CD4-positive, alpha-beta memory T cell (primary cell): ENCODE measurements at regions not wholly inside any gene's neighbourhood (a gene's known extent, or its start where the extent isn't known, plus 50 kb on each side); places are given as distances from the start of the nearest gene placed in this dataset.

Source experiments
- CTCF ChIA-PET: fragments of 350-600 bp; sonication (Branson Sonifier 250); formaldehyde crosslinking; loops from one replicate; lab custom pipeline; 2021; ENCODE audit warnings: inconsistent platforms; ENCODE audit not compliant: partially characterized antibody; lab: Charles Lee
- POLR2A ChIA-PET: fragments of 350-600 bp; sonication (Branson Sonifier 250); formaldehyde crosslinking; loops from one replicate; lab custom pipeline; 2021; ENCODE audit not compliant: partially characterized antibody; lab: Charles Lee
- DNase-seq, 5 donors: peaks; one replicate each; pipeline versions ENCODE4 v3.0.0 to v3.0.0-alpha.2; 2020 to 2022; ENCODE audit warnings: mixed read lengths in 1 of 5
- H3K27ac ChIP-seq: one replicate; pipeline ENCODE4 v1.7.0; 2013; ENCODE audit warnings: low read depth, low read length
- H3K27me3 ChIP-seq: 2 replicates; pipeline ENCODE4 v1.7.0; 2013; ENCODE audit warnings: mild to moderate bottlenecking, low read length, moderate library complexity; ENCODE audit not compliant: insufficient read depth
- H3K36me3 ChIP-seq: 2 replicates; pipeline ENCODE4 v1.7.0; 2013; ENCODE audit warnings: mild to moderate bottlenecking, low read length, moderate library complexity; ENCODE audit not compliant: insufficient read depth
- H3K4me1 ChIP-seq: 2 replicates; pipeline ENCODE4 v1.7.0; 2013; ENCODE audit warnings: mild to moderate bottlenecking, low read length, moderate library complexity; ENCODE audit not compliant: insufficient read depth
- H3K4me3 ChIP-seq, 2 donors: one replicate each; pipeline ENCODE4 v1.7.0; 2013; ENCODE audit warnings: low read length in 2 of 2, mild to moderate bottlenecking in 1 of 2
- H3K9me3 ChIP-seq, 2 donors: one replicate each; pipeline ENCODE4 v1.7.0; 2013; ENCODE audit warnings: low read length in 2 of 2, control low read depth in 1 of 2; ENCODE audit not compliant: control insufficient read depth in 1 of 2
- H3K27ac Mint-ChIP-seq, 7 donors: one replicate each; pipeline ENCODE4 v1.8.0; 2020 to 2021; ENCODE audit warnings: mixed read lengths in 7 of 7, mild to moderate bottlenecking in 6 of 7, inconsistent platforms in 3 of 7, moderate library complexity in 3 of 7
- H3K27me3 Mint-ChIP-seq, 2 donors: one replicate each; pipeline ENCODE4 v1.8.0; 2020 to 2021; ENCODE audit warnings: mixed read lengths in 2 of 2
- H3K36me3 Mint-ChIP-seq, 2 donors: one replicate each; pipeline ENCODE4 v1.8.0; 2020 to 2021; ENCODE audit warnings: mixed read lengths in 2 of 2, inconsistent platforms in 1 of 2, mild to moderate bottlenecking in 1 of 2
- H3K4me1 Mint-ChIP-seq, 4 donors: one replicate each; pipeline ENCODE4 v1.8.0; 2020 to 2021; ENCODE audit warnings: mixed read lengths in 4 of 4, mild to moderate bottlenecking in 1 of 4
- H3K4me3 Mint-ChIP-seq, 8 donors: one replicate each; pipeline ENCODE4 v1.8.0; 2020 to 2021; ENCODE audit warnings: mixed read lengths in 8 of 8, mild to moderate bottlenecking in 7 of 8, moderate library complexity in 6 of 8, inconsistent platforms in 3 of 8
- H3K9me3 Mint-ChIP-seq, 8 donors: one replicate each; pipeline ENCODE4 v1.8.0; 2020 to 2021; ENCODE audit warnings: mixed read lengths in 8 of 8, mild to moderate bottlenecking in 5 of 8, inconsistent platforms in 3 of 8, moderate library complexity in 1 of 8
- intact Hi-C: fragments of 100-400 bp; cut with micrococcal nuclease; formaldehyde crosslinking; loops from one replicate; pipeline ENCODE4 v1.15.1; 2023

GRCh38 chr15:94105760-94106159, 125.6 kb upstream of the MCTP2 start:
- Mint-ChIP-seq H3K4me3 (no peak overlapping the region), H3K36me3 (no peaks in the 10 kb centered on the region), H3K27ac (no peak overlapping the region), H3K9me3 (peaks cover 0 to 5% (median 3%) of the 10 kb centered on the region in 8 donors), H3K4me1 (no peaks in the 10 kb centered on the region), H3K27me3 (peaks cover 9 to 23% of the 10 kb centered on the region in 2 donors)
- H3K9me3 ChIP-seq = no peaks in the 10 kb centered on the region
- H3K4me3 ChIP-seq = no peak overlapping the region
- ChIA-PET CTCF (no interaction called here), POLR2A (no interaction called here)
- no peaks in the 10 kb centered on the region for H3K27me3 ChIP-seq
- DNase-seq = no peak
- intact Hi-C loops = no loop called here
- no peak overlapping the region for H3K27ac ChIP-seq
- H3K4me1 ChIP-seq = no peaks in the 10 kb centered on the region
- H3K36me3 ChIP-seq = no peaks in the 10 kb centered on the region

GRCh38 chr15:94100863-94101262, 130.5 kb upstream of the MCTP2 start:
- Mint-ChIP-seq H3K4me3 (no peak overlapping the region), H3K27ac (no peak overlapping the region), H3K27me3 (peaks cover 11 to 22% of the 10 kb centered on the region in 2 donors), H3K4me1 (no peaks in the 10 kb centered on the region), H3K9me3 (peaks cover 0 to 5% (median 3%) of the 10 kb centered on the region in 8 donors), H3K36me3 (no peaks in the 10 kb centered on the region)
- DNase-seq = no peak
- Histone ChIP-seq H3K4me1 (no peaks in the 10 kb centered on the region), H3K27me3 (no peaks in the 10 kb centered on the region), H3K36me3 (no peaks in the 10 kb centered on the region), H3K4me3 (no peak overlapping the region), H3K9me3 (no peaks in the 10 kb centered on the region), H3K27ac (no peak overlapping the region)
- ChIA-PET POLR2A (no interaction called here), CTCF (no interaction called here)
- intact Hi-C loops = no loop called here

- intact Hi-C loops = no loop called here
- no peaks in the 10 kb centered on the region for H3K4me1 ChIP-seq
- no peak overlapping the region for H3K4me3 Mint-ChIP-seq
- H3K27me3 Mint-ChIP-seq = peaks cover 9 to 19% of the 10 kb centered on the region in 2 donors
- no peaks in the 10 kb centered on the region for H3K36me3 ChIP-seq
- no peaks in the 10 kb centered on the region for H3K9me3 ChIP-seq
- ChIA-PET CTCF (interaction anchor here (0.5 kb wide), 1 partner anchor 1539 kb away, joined by 3 read pairs; no protein-coding TSS in a partner anchor), POLR2A (no interaction called here)
- H3K4me1 Mint-ChIP-seq = no peaks in the 10 kb centered on the region
- H3K27me3 ChIP-seq = no peaks in the 10 kb centered on the region
- H3K9me3 Mint-ChIP-seq = peaks cover 0 to 5% (median 3%) of the 10 kb centered on the region in 8 donors
- no peaks in the 10 kb centered on the region for H3K36me3 Mint-ChIP-seq
- H3K27ac Mint-ChIP-seq = no peak overlapping the region
- no peak overlapping the region for H3K27ac ChIP-seq
- no peak for DNase-seq
- no peak overlapping the region for H3K4me3 ChIP-seq
These were observed 131.8 kb upstream of the MCTP2 start for GRCh38 chr15:94099574-94099960.

GRCh38 chr15:94098921-94099573, 132.3 kb upstream of the MCTP2 start:
- H3K27me3 Mint-ChIP-seq = peaks cover 6 to 17% of the 10 kb centered on the region in 2 donors
- intact Hi-C loops = no loop called here
- Histone ChIP-seq H3K4me1 (no peaks in the 10 kb centered on the region), H3K4me3 (no peak overlapping the region), H3K36me3 (no peaks in the 10 kb centered on the region), H3K9me3 (no peaks in the 10 kb centered on the region), H3K27ac (no peak overlapping the region), H3K27me3 (no peaks in the 10 kb centered on the region)
- ChIA-PET POLR2A (no interaction called here), CTCF (interaction anchor here (0.5 kb wide), 1 partner anchor 1538 kb away, joined by 3 read pairs; no protein-coding TSS in a partner anchor)
- no peak overlapping the region for H3K4me3 Mint-ChIP-seq
- H3K27ac Mint-ChIP-seq = no peak overlapping the region
- no peak for DNase-seq
- H3K36me3 Mint-ChIP-seq = no peaks in the 10 kb centered on the region
- H3K4me1 Mint-ChIP-seq = no peaks in the 10 kb centered on the region
- peaks cover 0 to 3% (median 0%) of the 10 kb centered on the region in 8 donors for H3K9me3 Mint-ChIP-seq

GRCh38 chr15:94097552-94097951, 133.8 kb upstream of the MCTP2 start:
- H3K27ac ChIP-seq = no peak overlapping the region
- POLR2A ChIA-PET = no interaction called here
- no peak overlapping the region for H3K4me3 ChIP-seq
- intact Hi-C loops = no loop called here
- H3K27me3 Mint-ChIP-seq = peaks cover 2 to 11% of the 10 kb centered on the region in 2 donors
- H3K27ac Mint-ChIP-seq = no peak overlapping the region
- DNase-seq = no peak
- no peaks in the 10 kb centered on the region for H3K27me3 ChIP-seq
- H3K36me3 Mint-ChIP-seq = no peaks in the 10 kb centered on the region
- CTCF ChIA-PET = no interaction called here
- H3K4me1 Mint-ChIP-seq = no peaks in the 10 kb centered on the region
- no peak overlapping the region for H3K4me3 Mint-ChIP-seq
- no peaks in the 10 kb centered on the region for H3K9me3 Mint-ChIP-seq
- no peaks in the 10 kb centered on the region for H3K9me3 ChIP-seq
- H3K4me1 ChIP-seq = no peaks in the 10 kb centered on the region
- no peaks in the 10 kb centered on the region for H3K36me3 ChIP-seq

- Mint-ChIP-seq H3K9me3 (no peaks in the 10 kb centered on the region), H3K27ac (no peak overlapping the region), H3K36me3 (no peaks in the 10 kb centered on the region), H3K4me3 (no peak overlapping the region), H3K27me3 (peaks cover 4 to 6% of the 10 kb centered on the region in 2 donors), H3K4me1 (no peaks in the 10 kb centered on the region)
- ChIA-PET CTCF (no interaction called here), POLR2A (no interaction called here)
- Histone ChIP-seq H3K9me3 (no peaks in the 10 kb centered on the region), H3K27me3 (no peaks in the 10 kb centered on the region), H3K36me3 (no peaks in the 10 kb centered on the region), H3K4me1 (no peaks in the 10 kb centered on the region), H3K27ac (no peak overlapping the region), H3K4me3 (no peak overlapping the region)
- intact Hi-C loops = no loop called here
- no peak for DNase-seq
These were observed 137.1 kb upstream of the MCTP2 start for GRCh38 chr15:94094310-94094709.

- no peak overlapping the region for H3K4me3 Mint-ChIP-seq
- Histone ChIP-seq H3K27me3 (no peaks in the 10 kb centered on the region), H3K36me3 (no peaks in the 10 kb centered on the region), H3K27ac (no peak overlapping the region), H3K4me3 (no peak overlapping the region), H3K4me1 (no peaks in the 10 kb centered on the region), H3K9me3 (no peaks in the 10 kb centered on the region)
- no peak for DNase-seq
- H3K4me1 Mint-ChIP-seq = peaks cover 0 to 3% (median under 1%) of the 10 kb centered on the region in 4 donors
- POLR2A ChIA-PET = no interaction called here
- no peak overlapping the region for H3K27ac Mint-ChIP-seq
- no peaks in the 10 kb centered on the region for H3K36me3 Mint-ChIP-seq
- intact Hi-C loops = no loop called here
- H3K9me3 Mint-ChIP-seq = no peaks in the 10 kb centered on the region
- peaks cover 3 to 10% of the 10 kb centered on the region in 2 donors for H3K27me3 Mint-ChIP-seq
- CTCF ChIA-PET = no interaction called here
These were observed 145.0 kb upstream of the MCTP2 start for GRCh38 chr15:94086341-94086740.
